Right lobe of liver (tissue), 4 donors: ENCODE measurements at regions not wholly inside any gene's neighbourhood (a gene's known extent, or its start where the extent isn't known, plus 50 kb on each side); places are given as distances from the start of the nearest gene placed in this dataset.

Source experiments
- CTCF ChIP-seq, 4 donors: fragments of 200-600 bp in 3 of 4; fragments of 450-650 bp in 1 of 4; IDR thresholded peaks; one replicate each; pipeline versions ENCODE4 v1.5.1 to v1.8.0; 2016 to 2022; ENCODE audit warnings: antibody characterized with exemption in 4 of 4, mild to moderate bottlenecking in 2 of 4
- POLR2A ChIP-seq: fragments of 450-650 bp; IDR thresholded peaks from one replicate; pipeline ENCODE4 v1.6.1; 2017; ENCODE audit warnings: antibody characterized with exemption, mild to moderate bottlenecking
- donor health status: DM: no; HTN: no; CAD: no.
- donor health status: DM: no; HTN: no; CAD: no.
- donor health status: DM: no; HTN: yes; CAD: no.

GRCh38 chr2:121005453-121005852, 269.8 kb downstream of the GLI2 start:
- TF ChIP-seq CTCF (IDR thresholded peaks at IDR 0.05) (no peak), POLR2A (no peak)
